WTC11 (cell line): ENCODE measurements at regions not wholly inside any gene's neighbourhood (a gene's known extent, or its start where the extent isn't known, plus 50 kb on each side); places are given as distances from the start of the nearest gene placed in this dataset.

Source experiments
- ATAC-seq: fragments of 200-7000 bp; cut with Tn5 transposase; 2 replicates; pipeline ENCODE4 v1.10.0; 2021; ENCODE audit warnings: mild to moderate bottlenecking, moderate library complexity
- CTCF ChIA-PET: fragments of 300-600 bp; sonication (Branson Sonifier 250); formaldehyde crosslinking; loops from one replicate; lab custom pipeline; 2021; ENCODE audit warnings: antibody characterized with exemption; lab: Charles Lee
- POLR2A ChIA-PET: fragments of 350-600 bp; sonication (Branson Sonifier 250); formaldehyde crosslinking; loops from one replicate; lab custom pipeline; 2021; ENCODE audit warnings: antibody characterized with exemption; lab: Charles Lee
- DNase-seq: peaks from one replicate; pipeline ENCODE4 v3.0.0; 2021; ENCODE audit warnings: low spot score
- H3K27ac Mint-ChIP-seq: 2 replicates; pipeline ENCODE4 v1.8.0; 2021; ENCODE audit warnings: mixed read lengths
- H3K27me3 Mint-ChIP-seq: 2 replicates; pipeline ENCODE4 v1.8.0; 2021; ENCODE audit warnings: low read depth, mild to moderate bottlenecking, moderate library complexity, mixed read lengths
- H3K36me3 Mint-ChIP-seq: 2 replicates; pipeline ENCODE4 v1.8.0; 2021; ENCODE audit warnings: mixed read lengths
- H3K4me1 Mint-ChIP-seq: 2 replicates; pipeline ENCODE4 v1.8.0; 2022; ENCODE audit warnings: mixed read lengths
- H3K4me3 Mint-ChIP-seq: 2 replicates; pipeline ENCODE4 v1.8.0; 2021; ENCODE audit warnings: mild to moderate bottlenecking, moderate library complexity, mixed read lengths
- H3K9me3 Mint-ChIP-seq: 2 replicates; pipeline ENCODE4 v1.8.0; 2021; ENCODE audit warnings: mixed read lengths
- GTF2I ChIP-seq: fragments of 250-450 bp; sonication (Bioruptor Pico); conservative IDR thresholded peaks from 2 replicates; pipeline ENCODE4 v1.4.0; 2021; ENCODE audit warnings: mild to moderate bottlenecking
- HMGA2 ChIP-seq: fragments of 250-450 bp; sonication (Bioruptor Pico); IDR thresholded peaks from 2 replicates; pipeline ENCODE4 v1.4.0; 2021; ENCODE audit warnings: mild to moderate bottlenecking, moderate library complexity
- JUN ChIP-seq: sonication (generic); formaldehyde crosslinking; IDR thresholded peaks from 2 replicates; pipeline ENCODE4 v1.8.0; 2023; ENCODE audit warnings: mild to moderate bottlenecking, missing genetic modification reagents
- KAT7 ChIP-seq: sonication (generic); formaldehyde crosslinking; IDR thresholded peaks from 2 replicates; pipeline ENCODE4 v1.8.1; 2023; ENCODE audit warnings: missing genetic modification reagents, mild to moderate bottlenecking, borderline replicate concordance
- MYBL2 ChIP-seq: sonication (generic); formaldehyde crosslinking; IDR thresholded peaks from 2 replicates; pipeline ENCODE4 v1.8.1; 2023; ENCODE audit warnings: mild to moderate bottlenecking, moderate library complexity, missing genetic modification reagents
- NR1H2 ChIP-seq: sonication (generic); formaldehyde crosslinking; IDR thresholded peaks from 2 replicates; pipeline ENCODE4 v1.9.0; 2021; ENCODE audit warnings: mild to moderate bottlenecking, moderate library complexity, missing genetic modification reagents
- OVOL2 ChIP-seq: fragments of 250-450 bp; sonication (Bioruptor Pico); IDR thresholded peaks from 2 replicates; pipeline ENCODE4 v1.9.0; 2021; ENCODE audit warnings: mild to moderate bottlenecking, borderline replicate concordance
- PRRX2 ChIP-seq: fragments of 250-450 bp; sonication (Bioruptor Pico); IDR thresholded peaks from 2 replicates; pipeline ENCODE4 v1.8.0; 2021; ENCODE audit warnings: mild to moderate bottlenecking
- TEAD1 ChIP-seq: sonication (generic); formaldehyde crosslinking; IDR thresholded peaks from 2 replicates; pipeline ENCODE4 v1.8.0; 2022; ENCODE audit warnings: mild to moderate bottlenecking, missing genetic modification reagents
- TP53 ChIP-seq: sonication (generic); formaldehyde crosslinking; IDR thresholded peaks from 2 replicates; pipeline ENCODE4 v1.8.1; 2023; ENCODE audit warnings: mild to moderate bottlenecking, missing genetic modification reagents
- ZBTB21 ChIP-seq: sonication (generic); formaldehyde crosslinking; IDR thresholded peaks from 2 replicates; pipeline ENCODE4 v1.8.1; 2023; ENCODE audit warnings: mild to moderate bottlenecking, missing genetic modification reagents, borderline replicate concordance
- ZNF138 ChIP-seq: sonication (generic); formaldehyde crosslinking; conservative IDR thresholded peaks from 2 replicates; pipeline ENCODE4 v1.8.1; 2022; ENCODE audit warnings: mild to moderate bottlenecking, moderate library complexity, missing genetic modification reagents
- ZNF219 ChIP-seq: sonication (generic); formaldehyde crosslinking; IDR thresholded peaks from 2 replicates; pipeline ENCODE4 v1.8.0; 2023; ENCODE audit warnings: missing genetic modification reagents, mild to moderate bottlenecking, borderline replicate concordance
- ZNF232 ChIP-seq: sonication (generic); formaldehyde crosslinking; IDR thresholded peaks from 2 replicates; pipeline ENCODE4 v1.8.0; 2022; ENCODE audit warnings: mild to moderate bottlenecking, missing genetic modification reagents
- ZNF263 ChIP-seq: sonication (generic); formaldehyde crosslinking; IDR thresholded peaks from 2 replicates; pipeline ENCODE4 v1.8.1; 2022; ENCODE audit warnings: low read depth, mild to moderate bottlenecking, moderate library complexity, missing genetic modification reagents
- ZNF396 ChIP-seq: fragments of 250-450 bp; sonication (Bioruptor Pico); IDR thresholded peaks from 2 replicates; pipeline ENCODE4 v1.8.0; 2021; ENCODE audit warnings: mild to moderate bottlenecking, moderate library complexity, borderline replicate concordance
- TF ChIP-seq, protein P1 (sequence below): sonication (generic); formaldehyde crosslinking; IDR thresholded peaks from 2 replicates; pipeline ENCODE4 v1.8.1; 2022; ENCODE audit warnings: mild to moderate bottlenecking, missing genetic modification reagents, moderate library complexity, borderline replicate concordance
- TF ChIP-seq, protein P2 (sequence below): sonication (generic); formaldehyde crosslinking; IDR thresholded peaks from 2 replicates; pipeline ENCODE4 v1.8.0; 2022; ENCODE audit warnings: mild to moderate bottlenecking, missing genetic modification reagents
- TF ChIP-seq, protein P3 (sequence below): fragments of 250-450 bp; sonication (Bioruptor Pico); IDR thresholded peaks from 2 replicates; pipeline ENCODE4 v1.8.0; 2021; ENCODE audit warnings: mild to moderate bottlenecking
- TF ChIP-seq, protein P4 (sequence below): sonication (generic); formaldehyde crosslinking; conservative IDR thresholded peaks from 2 replicates; pipeline ENCODE4 v1.8.1; 2023; ENCODE audit warnings: mild to moderate bottlenecking, low read depth, missing genetic modification reagents, moderate library complexity
- TF ChIP-seq, protein P5 (sequence below): sonication (generic); formaldehyde crosslinking; conservative IDR thresholded peaks from 2 replicates; pipeline ENCODE4 v1.8.1; 2022; ENCODE audit warnings: mild to moderate bottlenecking, missing genetic modification reagents
- TF ChIP-seq, protein P6 (sequence below): sonication (generic); formaldehyde crosslinking; IDR thresholded peaks from 2 replicates; pipeline ENCODE4 v1.8.1; 2022; ENCODE audit warnings: missing genetic modification reagents, borderline replicate concordance
- TF ChIP-seq, protein P7 (sequence below): sonication (generic); formaldehyde crosslinking; IDR thresholded peaks from 2 replicates; pipeline ENCODE4 v1.8.1; 2023; ENCODE audit warnings: mild to moderate bottlenecking, missing genetic modification reagents, borderline replicate concordance

DNA sequence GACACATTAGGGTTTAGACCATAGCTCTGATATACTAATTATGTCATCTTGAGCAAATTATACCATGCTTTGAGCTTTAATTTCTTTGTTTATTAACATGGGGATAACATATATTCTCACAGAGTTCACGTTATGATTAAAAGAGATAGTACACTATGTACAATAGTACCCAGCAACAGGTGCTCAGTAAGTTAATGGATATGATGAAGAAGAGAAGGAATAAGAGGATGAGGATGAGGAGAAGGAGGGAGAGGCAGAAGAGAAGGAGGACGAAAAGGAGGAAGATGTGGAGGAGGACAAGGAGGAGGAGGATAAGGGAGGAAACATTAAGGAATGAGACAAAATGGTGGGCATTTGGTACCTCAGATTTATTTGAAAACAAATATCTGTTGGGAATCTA, 260.4 kb downstream of the SH2D1A start (continued):
- TF ChIP-seq, protein P1, sequence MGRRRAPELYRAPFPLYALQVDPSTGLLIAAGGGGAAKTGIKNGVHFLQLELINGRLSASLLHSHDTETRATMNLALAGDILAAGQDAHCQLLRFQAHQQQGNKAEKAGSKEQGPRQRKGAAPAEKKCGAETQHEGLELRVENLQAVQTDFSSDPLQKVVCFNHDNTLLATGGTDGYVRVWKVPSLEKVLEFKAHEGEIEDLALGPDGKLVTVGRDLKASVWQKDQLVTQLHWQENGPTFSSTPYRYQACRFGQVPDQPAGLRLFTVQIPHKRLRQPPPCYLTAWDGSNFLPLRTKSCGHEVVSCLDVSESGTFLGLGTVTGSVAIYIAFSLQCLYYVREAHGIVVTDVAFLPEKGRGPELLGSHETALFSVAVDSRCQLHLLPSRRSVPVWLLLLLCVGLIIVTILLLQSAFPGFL = no peak
- TF ChIP-seq, protein P2, sequence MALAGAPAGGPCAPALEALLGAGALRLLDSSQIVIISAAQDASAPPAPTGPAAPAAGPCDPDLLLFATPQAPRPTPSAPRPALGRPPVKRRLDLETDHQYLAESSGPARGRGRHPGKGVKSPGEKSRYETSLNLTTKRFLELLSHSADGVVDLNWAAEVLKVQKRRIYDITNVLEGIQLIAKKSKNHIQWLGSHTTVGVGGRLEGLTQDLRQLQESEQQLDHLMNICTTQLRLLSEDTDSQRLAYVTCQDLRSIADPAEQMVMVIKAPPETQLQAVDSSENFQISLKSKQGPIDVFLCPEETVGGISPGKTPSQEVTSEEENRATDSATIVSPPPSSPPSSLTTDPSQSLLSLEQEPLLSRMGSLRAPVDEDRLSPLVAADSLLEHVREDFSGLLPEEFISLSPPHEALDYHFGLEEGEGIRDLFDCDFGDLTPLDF (CRISPR knock-in tag) = no peak
- TF ChIP-seq ZNF219 (CRISPR knock-in tag) = no peak
- no peak for TF ChIP-seq TEAD1
- TF ChIP-seq, protein P3, sequence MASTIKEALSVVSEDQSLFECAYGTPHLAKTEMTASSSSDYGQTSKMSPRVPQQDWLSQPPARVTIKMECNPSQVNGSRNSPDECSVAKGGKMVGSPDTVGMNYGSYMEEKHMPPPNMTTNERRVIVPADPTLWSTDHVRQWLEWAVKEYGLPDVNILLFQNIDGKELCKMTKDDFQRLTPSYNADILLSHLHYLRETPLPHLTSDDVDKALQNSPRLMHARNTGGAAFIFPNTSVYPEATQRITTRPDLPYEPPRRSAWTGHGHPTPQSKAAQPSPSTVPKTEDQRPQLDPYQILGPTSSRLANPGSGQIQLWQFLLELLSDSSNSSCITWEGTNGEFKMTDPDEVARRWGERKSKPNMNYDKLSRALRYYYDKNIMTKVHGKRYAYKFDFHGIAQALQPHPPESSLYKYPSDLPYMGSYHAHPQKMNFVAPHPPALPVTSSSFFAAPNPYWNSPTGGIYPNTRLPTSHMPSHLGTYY (CRISPR knock-in tag) = no peak
- TF ChIP-seq NR1H2 = no peak

DNA sequence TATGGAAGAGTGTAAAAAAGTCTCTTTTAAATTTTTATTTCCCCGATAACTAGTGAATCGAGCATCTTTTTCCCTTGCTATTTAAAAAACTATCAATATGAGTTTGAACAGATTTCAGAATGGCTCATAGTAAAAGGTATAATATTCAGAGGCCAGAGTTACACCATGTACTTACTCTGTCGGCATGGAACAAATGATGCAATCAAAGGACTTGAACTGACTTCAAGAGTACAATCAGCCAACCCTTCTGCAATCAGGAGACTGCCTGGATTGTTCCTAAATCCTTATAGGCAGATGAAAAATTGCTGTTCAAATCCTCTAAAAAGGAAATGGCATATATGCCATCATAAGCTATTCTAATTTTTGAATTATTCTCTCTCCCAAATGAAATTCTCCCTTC, 273.3 kb downstream of the SH2D1A start:
- ChIA-PET POLR2A (interaction anchor here (0.7 kb wide), 1 partner anchor 484 kb away, joined by 3 read pairs; no protein-coding TSS in a partner anchor), CTCF (no interaction called here)
- no peak overlapping the region for H3K4me3 Mint-ChIP-seq
- H3K27ac Mint-ChIP-seq = no peak overlapping the region
- H3K27me3 Mint-ChIP-seq = no peaks in the 10 kb centered on the region
- no peaks in the 10 kb centered on the region for H3K36me3 Mint-ChIP-seq
- TF ChIP-seq KAT7 (CRISPR knock-in tag) = no peak
- no peak for TF ChIP-seq PRRX2
- TF ChIP-seq ZNF232 (CRISPR knock-in tag) = no peak
- no peak for TF ChIP-seq ZNF263 (CRISPR knock-in tag)
- no peak for TF ChIP-seq MYBL2
- no peak for DNase-seq
- ATAC-seq = no peak
- H3K9me3 Mint-ChIP-seq = no peaks in the 10 kb centered on the region
- H3K4me1 Mint-ChIP-seq = no peaks in the 10 kb centered on the region

DNA sequence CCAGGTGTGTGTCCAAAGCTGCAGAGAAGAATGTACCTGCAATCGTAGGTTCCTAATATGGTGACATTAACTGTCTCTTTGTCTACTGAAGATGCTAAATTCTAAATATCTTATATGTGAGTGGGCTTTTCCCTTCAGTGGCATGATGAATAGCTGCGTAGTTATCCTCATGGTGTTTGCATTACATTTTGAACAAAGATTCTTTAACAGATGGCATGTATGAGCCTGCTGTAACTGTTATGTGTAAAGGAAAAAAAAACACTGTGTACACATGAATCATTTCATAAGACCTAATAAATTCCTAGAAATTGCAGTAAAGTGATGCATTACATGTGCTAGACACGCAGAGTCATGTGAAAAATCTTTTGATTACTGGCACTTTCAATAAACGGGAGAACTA, 288.0 kb downstream of the SH2D1A start:
- no peak for TF ChIP-seq ZNF396
- no peak for TF ChIP-seq OVOL2 (CRISPR knock-in tag)
- TF ChIP-seq ZBTB21 (CRISPR knock-in tag) = no peak
- TF ChIP-seq, protein P4, sequence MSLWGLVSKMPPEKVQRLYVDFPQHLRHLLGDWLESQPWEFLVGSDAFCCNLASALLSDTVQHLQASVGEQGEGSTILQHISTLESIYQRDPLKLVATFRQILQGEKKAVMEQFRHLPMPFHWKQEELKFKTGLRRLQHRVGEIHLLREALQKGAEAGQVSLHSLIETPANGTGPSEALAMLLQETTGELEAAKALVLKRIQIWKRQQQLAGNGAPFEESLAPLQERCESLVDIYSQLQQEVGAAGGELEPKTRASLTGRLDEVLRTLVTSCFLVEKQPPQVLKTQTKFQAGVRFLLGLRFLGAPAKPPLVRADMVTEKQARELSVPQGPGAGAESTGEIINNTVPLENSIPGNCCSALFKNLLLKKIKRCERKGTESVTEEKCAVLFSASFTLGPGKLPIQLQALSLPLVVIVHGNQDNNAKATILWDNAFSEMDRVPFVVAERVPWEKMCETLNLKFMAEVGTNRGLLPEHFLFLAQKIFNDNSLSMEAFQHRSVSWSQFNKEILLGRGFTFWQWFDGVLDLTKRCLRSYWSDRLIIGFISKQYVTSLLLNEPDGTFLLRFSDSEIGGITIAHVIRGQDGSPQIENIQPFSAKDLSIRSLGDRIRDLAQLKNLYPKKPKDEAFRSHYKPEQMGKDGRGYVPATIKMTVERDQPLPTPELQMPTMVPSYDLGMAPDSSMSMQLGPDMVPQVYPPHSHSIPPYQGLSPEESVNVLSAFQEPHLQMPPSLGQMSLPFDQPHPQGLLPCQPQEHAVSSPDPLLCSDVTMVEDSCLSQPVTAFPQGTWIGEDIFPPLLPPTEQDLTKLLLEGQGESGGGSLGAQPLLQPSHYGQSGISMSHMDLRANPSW (CRISPR knock-in tag) = no peak
- TF ChIP-seq, protein P5, sequence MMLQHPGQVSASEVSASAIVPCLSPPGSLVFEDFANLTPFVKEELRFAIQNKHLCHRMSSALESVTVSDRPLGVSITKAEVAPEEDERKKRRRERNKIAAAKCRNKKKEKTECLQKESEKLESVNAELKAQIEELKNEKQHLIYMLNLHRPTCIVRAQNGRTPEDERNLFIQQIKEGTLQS (CRISPR knock-in tag) = no peak
- TF ChIP-seq, protein P6, sequence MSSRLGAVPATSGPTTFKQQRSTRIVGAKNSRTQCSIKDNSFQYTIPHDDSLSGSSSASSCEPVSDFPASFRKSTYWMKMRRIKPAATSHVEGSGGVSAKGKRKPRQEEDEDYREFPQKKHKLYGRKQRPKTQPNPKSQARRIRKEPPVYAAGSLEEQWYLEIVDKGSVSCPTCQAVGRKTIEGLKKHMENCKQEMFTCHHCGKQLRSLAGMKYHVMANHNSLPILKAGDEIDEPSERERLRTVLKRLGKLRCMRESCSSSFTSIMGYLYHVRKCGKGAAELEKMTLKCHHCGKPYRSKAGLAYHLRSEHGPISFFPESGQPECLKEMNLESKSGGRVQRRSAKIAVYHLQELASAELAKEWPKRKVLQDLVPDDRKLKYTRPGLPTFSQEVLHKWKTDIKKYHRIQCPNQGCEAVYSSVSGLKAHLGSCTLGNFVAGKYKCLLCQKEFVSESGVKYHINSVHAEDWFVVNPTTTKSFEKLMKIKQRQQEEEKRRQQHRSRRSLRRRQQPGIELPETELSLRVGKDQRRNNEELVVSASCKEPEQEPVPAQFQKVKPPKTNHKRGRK = no peak
- TF ChIP-seq HMGA2 (CRISPR knock-in tag) = no peak
- TF ChIP-seq TP53 = no peak
- no peak for TF ChIP-seq ZNF138 (CRISPR knock-in tag)
- TF ChIP-seq, protein P7, sequence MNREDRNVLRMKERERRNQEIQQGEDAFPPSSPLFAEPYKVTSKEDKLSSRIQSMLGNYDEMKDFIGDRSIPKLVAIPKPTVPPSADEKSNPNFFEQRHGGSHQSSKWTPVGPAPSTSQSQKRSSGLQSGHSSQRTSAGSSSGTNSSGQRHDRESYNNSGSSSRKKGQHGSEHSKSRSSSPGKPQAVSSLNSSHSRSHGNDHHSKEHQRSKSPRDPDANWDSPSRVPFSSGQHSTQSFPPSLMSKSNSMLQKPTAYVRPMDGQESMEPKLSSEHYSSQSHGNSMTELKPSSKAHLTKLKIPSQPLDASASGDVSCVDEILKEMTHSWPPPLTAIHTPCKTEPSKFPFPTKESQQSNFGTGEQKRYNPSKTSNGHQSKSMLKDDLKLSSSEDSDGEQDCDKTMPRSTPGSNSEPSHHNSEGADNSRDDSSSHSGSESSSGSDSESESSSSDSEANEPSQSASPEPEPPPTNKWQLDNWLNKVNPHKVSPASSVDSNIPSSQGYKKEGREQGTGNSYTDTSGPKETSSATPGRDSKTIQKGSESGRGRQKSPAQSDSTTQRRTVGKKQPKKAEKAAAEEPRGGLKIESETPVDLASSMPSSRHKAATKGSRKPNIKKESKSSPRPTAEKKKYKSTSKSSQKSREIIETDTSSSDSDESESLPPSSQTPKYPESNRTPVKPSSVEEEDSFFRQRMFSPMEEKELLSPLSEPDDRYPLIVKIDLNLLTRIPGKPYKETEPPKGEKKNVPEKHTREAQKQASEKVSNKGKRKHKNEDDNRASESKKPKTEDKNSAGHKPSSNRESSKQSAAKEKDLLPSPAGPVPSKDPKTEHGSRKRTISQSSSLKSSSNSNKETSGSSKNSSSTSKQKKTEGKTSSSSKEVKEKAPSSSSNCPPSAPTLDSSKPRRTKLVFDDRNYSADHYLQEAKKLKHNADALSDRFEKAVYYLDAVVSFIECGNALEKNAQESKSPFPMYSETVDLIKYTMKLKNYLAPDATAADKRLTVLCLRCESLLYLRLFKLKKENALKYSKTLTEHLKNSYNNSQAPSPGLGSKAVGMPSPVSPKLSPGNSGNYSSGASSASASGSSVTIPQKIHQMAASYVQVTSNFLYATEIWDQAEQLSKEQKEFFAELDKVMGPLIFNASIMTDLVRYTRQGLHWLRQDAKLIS (CRISPR knock-in tag) = no peak
- no peak for TF ChIP-seq JUN (CRISPR knock-in tag)
- no peak for TF ChIP-seq GTF2I (CRISPR knock-in tag)
- TF ChIP-seq, all 79 proteins: peak for 0
- H3K4me1 Mint-ChIP-seq = no peaks in the 10 kb centered on the region
- H3K27me3 Mint-ChIP-seq = no peaks in the 10 kb centered on the region
- ATAC-seq = no peak
- no peak overlapping the region for H3K4me3 Mint-ChIP-seq
- POLR2A ChIA-PET = no interaction called here
- DNase-seq = no peak
- no peaks in the 10 kb centered on the region for H3K9me3 Mint-ChIP-seq
- CTCF ChIA-PET = no interaction called here
- H3K27ac Mint-ChIP-seq = no peak overlapping the region
- H3K36me3 Mint-ChIP-seq = no peaks in the 10 kb centered on the region
